ENCODE measurements at regions not wholly inside any gene's neighbourhood (a gene's known extent, or its start where the extent isn't known, plus 50 kb on each side); places are given as distances from the start of the nearest gene placed in this dataset.

GRCh38 chr5:58274191-58274590, 185.7 kb downstream of the PLK2 start:
- H3K27me3 Mint-ChIP-seq = peaks cover 0 to 9% (median 6%) of the 10 kb centered on the region in 3 donors
- H3K4me1 Mint-ChIP-seq = no peaks in the 10 kb centered on the region
- no peaks in the 10 kb centered on the region for H3K36me3 Mint-ChIP-seq
- H3K27ac Mint-ChIP-seq = no peak overlapping the region
- H3K9me3 Mint-ChIP-seq = peaks cover 0 to 1% (median 0%) of the 10 kb centered on the region in 7 donors
- ATAC-seq (ENCODE audit: low read depth in 2 of 2) (no peak), DNase-seq (no peak)
- no peak overlapping the region for H3K4me3 Mint-ChIP-seq

GRCh38 chr5:58273711-58274110, 186.2 kb downstream of the PLK2 start:
- ATAC-seq (ENCODE audit: low read depth in 2 of 2) = no peak
- H3K36me3 Mint-ChIP-seq = no peaks in the 10 kb centered on the region
- no peaks in the 10 kb centered on the region for H3K4me1 Mint-ChIP-seq
- no peak overlapping the region for H3K27ac Mint-ChIP-seq
- no peak for DNase-seq
- no peak overlapping the region for H3K4me3 Mint-ChIP-seq
- peaks cover 0 to 9% (median 6%) of the 10 kb centered on the region in 3 donors for H3K27me3 Mint-ChIP-seq
- H3K9me3 Mint-ChIP-seq = peaks cover 0 to 1% (median 0%) of the 10 kb centered on the region in 7 donors

GRCh38 chr5:58268268-58268667, 191.6 kb downstream of the PLK2 start:
- DNase-seq (no peak), ATAC-seq (ENCODE audit: low read depth in 2 of 2) (no peak)
- peaks cover 0 to under 1% (median 0%) of the 10 kb centered on the region in 3 donors for H3K27me3 Mint-ChIP-seq
- H3K4me3 Mint-ChIP-seq = no peak overlapping the region
- no peaks in the 10 kb centered on the region for H3K9me3 Mint-ChIP-seq
- H3K27ac Mint-ChIP-seq = no peak overlapping the region
- no peaks in the 10 kb centered on the region for H3K36me3 Mint-ChIP-seq
- no peaks in the 10 kb centered on the region for H3K4me1 Mint-ChIP-seq

GRCh38 chr5:58266402-58266801, 193.5 kb downstream of the PLK2 start:
- DNase-seq (no peak), ATAC-seq (ENCODE audit: low read depth in 2 of 2) (no peak)
- no peaks in the 10 kb centered on the region for H3K27me3 Mint-ChIP-seq
- H3K4me1 Mint-ChIP-seq = no peaks in the 10 kb centered on the region
- H3K9me3 Mint-ChIP-seq = peaks cover 0 to 4% (median 0%) of the 10 kb centered on the region in 7 donors
- no peaks in the 10 kb centered on the region for H3K36me3 Mint-ChIP-seq
- no peak overlapping the region for H3K4me3 Mint-ChIP-seq
- no peak overlapping the region for H3K27ac Mint-ChIP-seq

GRCh38 chr5:58265246-58265930, 194.5 kb downstream of the PLK2 start:
- H3K27me3 Mint-ChIP-seq = no peaks in the 10 kb centered on the region
- no peak for DNase-seq
- H3K4me3 Mint-ChIP-seq = no peak overlapping the region
- ATAC-seq (ENCODE audit: low read depth in 2 of 2) = no peak
- H3K4me1 Mint-ChIP-seq = no peaks in the 10 kb centered on the region
- H3K36me3 Mint-ChIP-seq = no peaks in the 10 kb centered on the region
- no peak overlapping the region for H3K27ac Mint-ChIP-seq
- peaks cover 0 to 4% (median 0%) of the 10 kb centered on the region in 7 donors for H3K9me3 Mint-ChIP-seq

- Mint-ChIP-seq H3K4me1 (no peaks in the 10 kb centered on the region), H3K9me3 (peaks cover 0 to 4% (median 0%) of the 10 kb centered on the region in 7 donors), H3K36me3 (no peaks in the 10 kb centered on the region), H3K27ac (no peak overlapping the region), H3K4me3 (no peak overlapping the region), H3K27me3 (no peaks in the 10 kb centered on the region)
- no peak for ATAC-seq (ENCODE audit: low read depth in 2 of 2)
- no peak for DNase-seq
Observed at GRCh38 chr5:58264276-58264675, 195.6 kb downstream of the PLK2 start.

GRCh38 chr5:58263296-58263695, 196.6 kb downstream of the PLK2 start:
- Mint-ChIP-seq H3K4me1 (no peaks in the 10 kb centered on the region), H3K4me3 (no peak overlapping the region), H3K9me3 (peaks cover 0 to 4% (median 0%) of the 10 kb centered on the region in 7 donors), H3K27me3 (no peaks in the 10 kb centered on the region), H3K36me3 (no peaks in the 10 kb centered on the region), H3K27ac (no peak overlapping the region)
- no peak for DNase-seq
- ATAC-seq (ENCODE audit: low read depth in 2 of 2) = no peak

- Mint-ChIP-seq H3K4me1 (no peaks in the 10 kb centered on the region), H3K27ac (no peak overlapping the region), H3K27me3 (no peaks in the 10 kb centered on the region), H3K4me3 (no peak overlapping the region), H3K36me3 (no peaks in the 10 kb centered on the region), H3K9me3 (peaks cover 0 to 4% (median 0%) of the 10 kb centered on the region in 7 donors)
- ATAC-seq (ENCODE audit: low read depth in 2 of 2) (no peak), DNase-seq (no peak)
Observed at GRCh38 chr5:58262226-58262625, 197.7 kb downstream of the PLK2 start.

GRCh38 chr5:58261605-58262004, 198.3 kb downstream of the PLK2 start:
- Mint-ChIP-seq H3K36me3 (no peaks in the 10 kb centered on the region), H3K4me1 (no peaks in the 10 kb centered on the region), H3K27ac (no peak overlapping the region), H3K9me3 (peaks cover 0 to 4% (median 0%) of the 10 kb centered on the region in 7 donors), H3K4me3 (no peak overlapping the region), H3K27me3 (no peaks in the 10 kb centered on the region)
- DNase-seq (no peak), ATAC-seq (ENCODE audit: low read depth in 2 of 2) (no peak)

GRCh38 chr5:58260243-58260642, 199.6 kb downstream of the PLK2 start:
- Mint-ChIP-seq H3K9me3 (peaks cover 0 to 4% (median 0%) of the 10 kb centered on the region in 7 donors), H3K36me3 (no peaks in the 10 kb centered on the region), H3K27ac (no peak overlapping the region), H3K4me1 (no peaks in the 10 kb centered on the region), H3K27me3 (peaks cover 0 to 2% (median 0%) of the 10 kb centered on the region in 3 donors), H3K4me3 (no peak overlapping the region)
- no peak for DNase-seq
- no peak for ATAC-seq (ENCODE audit: low read depth in 2 of 2)

GRCh38 chr5:58259685-58260152, 200.2 kb downstream of the PLK2 start:
- Mint-ChIP-seq H3K4me3 (no peak overlapping the region), H3K9me3 (peaks cover 0 to 4% (median 0%) of the 10 kb centered on the region in 7 donors), H3K27me3 (peaks cover 0 to 7% (median 0%) of the 10 kb centered on the region in 3 donors), H3K4me1 (no peaks in the 10 kb centered on the region), H3K36me3 (no peaks in the 10 kb centered on the region), H3K27ac (no peak overlapping the region)
- no peak for ATAC-seq (ENCODE audit: low read depth in 2 of 2)
- DNase-seq = no peak

- DNase-seq = no peak
- H3K27me3 Mint-ChIP-seq = peaks cover 0 to 7% (median 0%) of the 10 kb centered on the region in 3 donors
- no peak overlapping the region for H3K4me3 Mint-ChIP-seq
- H3K36me3 Mint-ChIP-seq = no peaks in the 10 kb centered on the region
- no peak for ATAC-seq (ENCODE audit: low read depth in 2 of 2)
- no peak overlapping the region for H3K27ac Mint-ChIP-seq
- no peaks in the 10 kb centered on the region for H3K4me1 Mint-ChIP-seq
- peaks cover 0 to 4% (median 0%) of the 10 kb centered on the region in 7 donors for H3K9me3 Mint-ChIP-seq
Observed at GRCh38 chr5:58258984-58259684, 200.8 kb downstream of the PLK2 start.

- no peak overlapping the region for H3K27ac Mint-ChIP-seq
- ATAC-seq (ENCODE audit: low read depth in 2 of 2) = no peak
- H3K9me3 Mint-ChIP-seq = peaks cover 0 to under 1% (median 0%) of the 10 kb centered on the region in 7 donors
- DNase-seq = no peak
- peaks cover 0 to 18% (median 0%) of the 10 kb centered on the region in 3 donors for H3K27me3 Mint-ChIP-seq
- no peaks in the 10 kb centered on the region for H3K36me3 Mint-ChIP-seq
- H3K4me3 Mint-ChIP-seq = no peak overlapping the region
- no peaks in the 10 kb centered on the region for H3K4me1 Mint-ChIP-seq
Observed at GRCh38 chr5:58255970-58256369, 203.9 kb downstream of the PLK2 start.

GRCh38 chr5:58255386-58255785, 204.5 kb downstream of the PLK2 start:
- Mint-ChIP-seq H3K36me3 (no peaks in the 10 kb centered on the region), H3K4me3 (no peak overlapping the region), H3K9me3 (peaks cover 0 to 2% (median 0%) of the 10 kb centered on the region in 7 donors), H3K27me3 (peaks cover 0 to 22% (median 0%) of the 10 kb centered on the region in 3 donors), H3K4me1 (no peaks in the 10 kb centered on the region), H3K27ac (no peak overlapping the region)
- no peak for ATAC-seq (ENCODE audit: low read depth in 2 of 2)
- no peak for DNase-seq

All from naive B cell (primary cell).